ENCODE measurements at regions not wholly inside any gene's neighbourhood (a gene's known extent, or its start where the extent isn't known, plus 50 kb on each side); places are given as distances from the start of the nearest gene placed in this dataset.

- no peaks in the 10 kb centered on the region for H3K27me3 ChIP-seq (ENCODE audit: control insufficient read depth, insufficient read depth, low read length)
- peaks cover 50% of the 10 kb centered on the region for H3K4me1 ChIP-seq (ENCODE audit: control insufficient read depth, low read depth, low read length)
- no peak overlapping the region for H3K9ac ChIP-seq (ENCODE audit: low read length)
- no peaks in the 10 kb centered on the region for H3K9me3 ChIP-seq (ENCODE audit: control insufficient read depth, low read depth, low read length)
- H3K4me3 ChIP-seq (ENCODE audit: low read length), result no peak overlapping the region
- H3K36me3 ChIP-seq (ENCODE audit: control insufficient read depth, low read depth, low read length), result no peaks in the 10 kb centered on the region
- no peak overlapping the region for H3K27ac ChIP-seq (ENCODE audit: low read length)
Measured at GRCh38 chr1:82843876-82844275, 1043.1 kb downstream of the ADGRL2 start.

DNA sequence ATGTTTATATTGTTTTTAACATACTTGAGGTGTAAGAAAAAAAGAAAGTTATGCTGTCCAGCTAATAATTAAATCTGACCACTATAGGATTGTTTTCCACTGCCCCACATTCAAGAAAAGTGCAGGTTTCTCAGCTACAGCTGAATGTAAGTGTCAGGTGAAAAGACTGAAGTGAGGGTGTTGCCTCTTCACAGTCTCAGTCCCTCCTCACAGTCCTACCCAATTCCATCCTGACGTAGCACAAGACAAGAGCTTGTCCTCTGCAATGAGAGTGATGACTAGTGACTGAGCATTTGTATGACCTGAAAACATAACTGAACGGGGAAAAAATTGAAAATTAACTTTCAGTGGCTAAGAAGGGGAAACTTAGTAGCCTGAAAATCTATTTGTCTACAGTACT is 1039.5 kb downstream of the ADGRL2 start:
- H3K4me1 ChIP-seq (ENCODE audit: control insufficient read depth, low read depth, low read length), result peaks cover 27% of the 10 kb centered on the region
- no peak overlapping the region for H3K27ac ChIP-seq (ENCODE audit: low read length)
- no peak overlapping the region for H3K9ac ChIP-seq (ENCODE audit: low read length)
- no peaks in the 10 kb centered on the region for H3K36me3 ChIP-seq (ENCODE audit: control insufficient read depth, low read depth, low read length)
- no peaks in the 10 kb centered on the region for H3K9me3 ChIP-seq (ENCODE audit: control insufficient read depth, low read depth, low read length)
- no peaks in the 10 kb centered on the region for H3K27me3 ChIP-seq (ENCODE audit: control insufficient read depth, insufficient read depth, low read length)
- H3K4me3 ChIP-seq (ENCODE audit: low read length), result no peak overlapping the region

GRCh38 chr1:82837766-82838465 is 1037.2 kb downstream of the ADGRL2 start:
- Histone ChIP-seq H3K36me3 (ENCODE audit: control insufficient read depth, low read depth, low read length) (no peaks in the 10 kb centered on the region), H3K9ac (ENCODE audit: low read length) (no peak overlapping the region), H3K9me3 (ENCODE audit: control insufficient read depth, low read depth, low read length) (no peaks in the 10 kb centered on the region), H3K4me1 (ENCODE audit: control insufficient read depth, low read depth, low read length) (peaks cover 12% of the 10 kb centered on the region), H3K27me3 (ENCODE audit: control insufficient read depth, insufficient read depth, low read length) (no peaks in the 10 kb centered on the region), H3K4me3 (ENCODE audit: low read length) (no peak overlapping the region), H3K27ac (ENCODE audit: low read length) (no peak overlapping the region)

DNA sequence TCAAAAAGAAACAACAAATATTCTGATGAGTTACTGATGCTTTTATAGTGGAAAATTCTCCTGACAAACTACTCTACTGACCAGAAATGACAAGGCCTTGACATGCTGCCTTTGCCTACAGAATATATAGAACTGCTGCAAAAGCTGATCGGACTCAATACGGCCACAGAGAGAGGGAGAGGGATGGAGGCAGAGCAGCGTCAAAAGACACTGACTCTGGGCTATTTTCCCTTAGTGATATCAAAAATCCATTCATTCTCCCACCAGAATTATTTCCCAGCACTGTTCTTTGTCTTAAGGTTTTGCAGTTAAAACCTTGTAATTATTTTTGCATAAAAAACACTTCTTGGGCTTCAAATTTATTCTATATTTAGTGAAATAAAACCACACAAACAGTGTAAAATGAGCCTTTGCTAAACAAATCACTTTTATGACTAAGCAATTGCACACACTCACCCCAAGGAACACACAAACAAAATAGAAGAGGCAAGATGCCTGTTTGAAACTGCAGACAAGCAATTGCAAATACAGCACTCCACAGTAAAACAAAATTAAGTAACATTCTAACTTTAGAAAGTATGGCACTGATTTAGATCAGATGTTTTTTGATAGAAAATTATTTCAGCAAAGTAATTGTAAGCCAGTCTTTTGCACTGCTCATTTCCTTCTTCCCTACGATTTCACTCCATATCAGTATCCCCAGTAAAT is 1036.4 kb downstream of the ADGRL2 start:
- H3K36me3 ChIP-seq (ENCODE audit: control insufficient read depth, low read depth, low read length), result no peaks in the 10 kb centered on the region
- no peaks in the 10 kb centered on the region for H3K27me3 ChIP-seq (ENCODE audit: control insufficient read depth, insufficient read depth, low read length)
- peaks cover 12% of the 10 kb centered on the region for H3K4me1 ChIP-seq (ENCODE audit: control insufficient read depth, low read depth, low read length)
- no peaks in the 10 kb centered on the region for H3K9me3 ChIP-seq (ENCODE audit: control insufficient read depth, low read depth, low read length)
- no peak overlapping the region for H3K9ac ChIP-seq (ENCODE audit: low read length)
- no peak overlapping the region for H3K27ac ChIP-seq (ENCODE audit: low read length)
- no peak overlapping the region for H3K4me3 ChIP-seq (ENCODE audit: low read length)

DNA sequence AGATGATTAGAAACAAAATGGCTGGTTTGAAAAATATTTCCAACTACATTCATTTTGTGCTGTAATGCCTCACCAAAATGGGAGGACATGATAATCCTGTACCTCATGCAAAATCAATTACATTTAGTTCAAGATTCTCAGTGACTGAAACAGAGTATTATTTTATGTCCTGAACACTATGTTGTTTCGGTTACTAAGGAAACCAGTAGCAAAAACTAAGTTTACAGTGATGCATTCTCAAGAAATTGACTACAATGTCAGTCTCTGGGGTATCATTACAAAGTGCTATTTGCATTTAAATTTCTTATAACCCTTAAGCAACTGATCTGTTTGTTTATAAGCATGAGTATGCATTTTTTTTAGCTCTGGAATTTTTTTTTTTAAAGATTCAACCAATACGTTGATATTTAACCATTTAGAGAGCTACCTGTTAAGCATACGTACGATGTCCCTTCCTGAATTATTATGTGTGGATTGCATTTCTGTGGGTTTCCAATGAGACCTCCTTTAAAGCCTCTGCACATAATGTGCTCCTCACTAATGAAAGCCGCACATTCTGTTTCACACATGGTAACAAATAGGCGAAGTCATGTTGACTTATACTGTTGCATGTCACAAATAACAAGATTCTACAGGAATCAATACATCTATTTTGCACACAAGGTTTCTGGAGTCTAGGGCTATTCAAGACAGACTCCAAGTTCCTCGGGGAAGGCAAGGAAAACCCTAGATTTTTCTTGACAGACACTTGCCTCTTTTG is 1035.7 kb downstream of the ADGRL2 start:
- Histone ChIP-seq H3K9me3 (ENCODE audit: control insufficient read depth, low read depth, low read length) (no peaks in the 10 kb centered on the region), H3K4me3 (ENCODE audit: low read length) (no peak overlapping the region), H3K36me3 (ENCODE audit: control insufficient read depth, low read depth, low read length) (no peaks in the 10 kb centered on the region), H3K27ac (ENCODE audit: low read length) (no peak overlapping the region), H3K27me3 (ENCODE audit: control insufficient read depth, insufficient read depth, low read length) (no peaks in the 10 kb centered on the region), H3K9ac (ENCODE audit: low read length) (no peak overlapping the region), H3K4me1 (ENCODE audit: control insufficient read depth, low read depth, low read length) (peaks cover 12% of the 10 kb centered on the region)

DNA sequence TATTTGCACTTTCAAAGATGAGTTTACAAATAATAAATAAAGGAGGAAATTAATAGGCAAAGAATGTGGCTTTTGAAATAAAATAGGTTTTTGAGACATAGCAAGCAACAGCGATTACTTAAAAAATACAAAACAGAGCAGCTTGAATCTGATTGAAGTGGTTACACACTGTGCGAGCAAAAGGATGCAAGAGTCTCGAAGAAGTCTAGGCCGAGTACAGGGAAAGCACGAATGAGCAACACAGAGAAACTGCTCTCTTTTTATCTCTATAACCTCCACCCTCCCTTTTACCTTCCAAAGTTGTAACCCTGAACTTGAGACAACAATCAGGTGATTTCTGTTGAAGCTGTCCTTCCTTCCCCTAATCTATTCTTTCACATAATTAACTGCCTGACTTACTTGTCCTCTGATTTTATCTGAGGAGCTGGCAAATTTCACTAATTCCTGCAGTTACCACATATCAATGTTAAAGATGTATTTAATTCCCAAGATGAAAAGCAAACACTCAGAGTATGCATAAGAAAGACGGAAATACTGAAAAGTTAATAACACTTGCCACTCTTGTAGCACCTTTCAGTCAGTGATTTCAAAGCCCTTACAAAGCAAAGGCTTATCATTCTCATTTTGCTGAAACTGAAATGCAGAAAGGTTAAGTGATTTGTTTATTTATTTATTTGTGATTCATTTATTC is 1030.1 kb downstream of the ADGRL2 start:
- Histone ChIP-seq H3K9me3 (ENCODE audit: control insufficient read depth, low read depth, low read length) (no peaks in the 10 kb centered on the region), H3K4me3 (ENCODE audit: low read length) (no peak overlapping the region), H3K4me1 (ENCODE audit: control insufficient read depth, low read depth, low read length) (no peaks in the 10 kb centered on the region), H3K9ac (ENCODE audit: low read length) (no peak overlapping the region), H3K36me3 (ENCODE audit: control insufficient read depth, low read depth, low read length) (no peaks in the 10 kb centered on the region), H3K27me3 (ENCODE audit: control insufficient read depth, insufficient read depth, low read length) (no peaks in the 10 kb centered on the region), H3K27ac (ENCODE audit: low read length) (no peak overlapping the region)

- H3K4me1 ChIP-seq (ENCODE audit: control insufficient read depth, low read depth, low read length), result no peaks in the 10 kb centered on the region
- H3K4me3 ChIP-seq (ENCODE audit: low read length), result no peak overlapping the region
- H3K9me3 ChIP-seq (ENCODE audit: control insufficient read depth, low read depth, low read length), result no peaks in the 10 kb centered on the region
- H3K9ac ChIP-seq (ENCODE audit: low read length), result no peak overlapping the region
- H3K27me3 ChIP-seq (ENCODE audit: control insufficient read depth, insufficient read depth, low read length), result no peaks in the 10 kb centered on the region
- no peaks in the 10 kb centered on the region for H3K36me3 ChIP-seq (ENCODE audit: control insufficient read depth, low read depth, low read length)
- H3K27ac ChIP-seq (ENCODE audit: low read length), result no peak overlapping the region
Measured at GRCh38 chr1:82829527-82829926, 1028.8 kb downstream of the ADGRL2 start.

- no peak overlapping the region for H3K27ac ChIP-seq (ENCODE audit: low read length)
- H3K36me3 ChIP-seq (ENCODE audit: control insufficient read depth, low read depth, low read length), result no peaks in the 10 kb centered on the region
Measured at GRCh38 chr1:82823876-82824275, 1023.1 kb downstream of the ADGRL2 start.

GRCh38 chr1:82820816-82821215 is 1020.1 kb downstream of the ADGRL2 start:
- Histone ChIP-seq H3K9me3 (ENCODE audit: control insufficient read depth, low read depth, low read length) (no peaks in the 10 kb centered on the region), H3K4me3 (ENCODE audit: low read length) (no peak overlapping the region), H3K9ac (ENCODE audit: low read length) (no peak overlapping the region), H3K27me3 (ENCODE audit: control insufficient read depth, insufficient read depth, low read length) (no peaks in the 10 kb centered on the region), H3K4me1 (ENCODE audit: control insufficient read depth, low read depth, low read length) (no peaks in the 10 kb centered on the region), H3K36me3 (ENCODE audit: control insufficient read depth, low read depth, low read length) (no peaks in the 10 kb centered on the region), H3K27ac (ENCODE audit: low read length) (no peak overlapping the region)

More at GRCh38 chr1:82823876-82824275, 1023.1 kb downstream of the ADGRL2 start:
- Histone ChIP-seq H3K9ac (ENCODE audit: low read length) (no peak overlapping the region), H3K9me3 (ENCODE audit: control insufficient read depth, low read depth, low read length) (no peaks in the 10 kb centered on the region), H3K27me3 (ENCODE audit: control insufficient read depth, insufficient read depth, low read length) (no peaks in the 10 kb centered on the region), H3K4me1 (ENCODE audit: control insufficient read depth, low read depth, low read length) (no peaks in the 10 kb centered on the region), H3K4me3 (ENCODE audit: low read length) (no peak overlapping the region)

DNA sequence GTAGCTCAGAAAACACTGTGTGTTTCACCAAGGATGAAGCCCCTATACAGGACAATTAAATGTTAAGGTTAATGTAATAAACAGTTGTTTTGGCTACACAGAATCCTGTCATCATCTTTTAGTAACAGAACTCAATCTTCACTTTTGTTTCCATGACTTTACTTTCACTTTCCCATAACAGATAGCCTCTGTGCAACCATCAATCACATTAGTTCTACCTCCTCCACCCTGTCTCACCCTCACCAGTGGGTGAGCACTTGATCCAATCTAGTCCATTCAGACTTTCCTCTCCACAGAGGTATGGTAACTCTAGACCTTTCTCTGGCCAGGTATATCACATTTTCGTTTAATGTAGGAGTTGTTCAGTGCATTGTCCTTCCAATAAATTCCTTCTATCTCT is 1018.5 kb downstream of the ADGRL2 start:
- Histone ChIP-seq H3K4me3 (ENCODE audit: low read length) (no peak overlapping the region), H3K36me3 (ENCODE audit: control insufficient read depth, low read depth, low read length) (no peaks in the 10 kb centered on the region), H3K9ac (ENCODE audit: low read length) (no peak overlapping the region), H3K4me1 (ENCODE audit: control insufficient read depth, low read depth, low read length) (no peaks in the 10 kb centered on the region), H3K27ac (ENCODE audit: low read length) (no peak overlapping the region), H3K27me3 (ENCODE audit: control insufficient read depth, insufficient read depth, low read length) (no peaks in the 10 kb centered on the region), H3K9me3 (ENCODE audit: control insufficient read depth, low read depth, low read length) (no peaks in the 10 kb centered on the region)

DNA sequence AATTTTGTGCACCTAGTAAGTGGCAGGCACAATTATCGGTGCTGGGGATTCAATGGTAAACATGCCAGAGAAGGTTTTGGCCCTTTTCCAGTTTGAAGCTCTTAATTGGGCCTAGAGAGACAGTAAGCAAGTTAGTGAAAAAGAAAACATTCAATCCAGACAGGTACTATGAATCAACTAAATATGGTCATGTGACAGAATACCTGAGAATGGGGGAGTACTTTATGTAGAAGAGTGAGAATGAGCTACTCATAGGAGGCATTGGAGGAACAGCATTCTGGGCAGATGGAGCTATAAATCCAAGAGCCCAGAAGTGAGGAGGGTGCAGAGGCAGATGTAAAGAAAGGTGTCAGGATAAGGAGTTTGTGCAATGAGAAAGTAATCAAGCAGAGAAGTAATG is 1017.9 kb downstream of the ADGRL2 start:
- H3K4me1 ChIP-seq (ENCODE audit: control insufficient read depth, low read depth, low read length), result peaks cover 5% of the 10 kb centered on the region
- no peaks in the 10 kb centered on the region for H3K27me3 ChIP-seq (ENCODE audit: control insufficient read depth, insufficient read depth, low read length)
- H3K9me3 ChIP-seq (ENCODE audit: control insufficient read depth, low read depth, low read length), result no peaks in the 10 kb centered on the region
- H3K9ac ChIP-seq (ENCODE audit: low read length), result no peak overlapping the region
- no peak overlapping the region for H3K4me3 ChIP-seq (ENCODE audit: low read length)
- no peaks in the 10 kb centered on the region for H3K36me3 ChIP-seq (ENCODE audit: control insufficient read depth, low read depth, low read length)
- H3K27ac ChIP-seq (ENCODE audit: low read length), result no peak overlapping the region
